GM12873 (cell line): ENCODE measurements at regions not wholly inside any gene's neighbourhood (a gene's known extent, or its start where the extent isn't known, plus 50 kb on each side); places are given as distances from the start of the nearest gene placed in this dataset.

Experiments
- CTCF ChIP-seq: IDR thresholded peaks from 2 replicates; pipeline ENCODE4 v1.5.1; 2012; ENCODE audit warnings: low read depth, mild to moderate bottlenecking, moderate library complexity, low read length, control low read depth; ENCODE audit not compliant: insufficient read depth; ENCODE audit errors: missing control alignments

GRCh38 chr15:93144463-93145236, 55.6 kb upstream of the RGMA start:
- TF ChIP-seq CTCF: no peak

GRCh38 chr15:93143186-93143585, 54.2 kb upstream of the RGMA start:
- no peak for TF ChIP-seq CTCF

GRCh38 chr15:93141371-93141794, 52.4 kb upstream of the RGMA start:
- no peak for TF ChIP-seq CTCF

GRCh38 chr15:93139436-93139835, 50.4 kb upstream of the RGMA start:
- no peak for TF ChIP-seq CTCF

- TF ChIP-seq CTCF: no peak
Observed at GRCh38 chr15:93138681-93139250, 49.8 kb upstream of the RGMA start.
